HPDE6-E6E7 (cell line): ENCODE measurements at regions not wholly inside any gene's neighbourhood (a gene's known extent, or its start where the extent isn't known, plus 50 kb on each side); places are given as distances from the start of the nearest gene placed in this dataset.
A peak's percentile ranks its signal among the peaks of the same experiment; 100 is the strongest.

Experiments used
- DNase-seq: peaks from one replicate; pipeline ENCODE4 v3.0.0; 2011; ENCODE audit warnings: missing footprints; ENCODE audit errors: extremely low spot score

DNA sequence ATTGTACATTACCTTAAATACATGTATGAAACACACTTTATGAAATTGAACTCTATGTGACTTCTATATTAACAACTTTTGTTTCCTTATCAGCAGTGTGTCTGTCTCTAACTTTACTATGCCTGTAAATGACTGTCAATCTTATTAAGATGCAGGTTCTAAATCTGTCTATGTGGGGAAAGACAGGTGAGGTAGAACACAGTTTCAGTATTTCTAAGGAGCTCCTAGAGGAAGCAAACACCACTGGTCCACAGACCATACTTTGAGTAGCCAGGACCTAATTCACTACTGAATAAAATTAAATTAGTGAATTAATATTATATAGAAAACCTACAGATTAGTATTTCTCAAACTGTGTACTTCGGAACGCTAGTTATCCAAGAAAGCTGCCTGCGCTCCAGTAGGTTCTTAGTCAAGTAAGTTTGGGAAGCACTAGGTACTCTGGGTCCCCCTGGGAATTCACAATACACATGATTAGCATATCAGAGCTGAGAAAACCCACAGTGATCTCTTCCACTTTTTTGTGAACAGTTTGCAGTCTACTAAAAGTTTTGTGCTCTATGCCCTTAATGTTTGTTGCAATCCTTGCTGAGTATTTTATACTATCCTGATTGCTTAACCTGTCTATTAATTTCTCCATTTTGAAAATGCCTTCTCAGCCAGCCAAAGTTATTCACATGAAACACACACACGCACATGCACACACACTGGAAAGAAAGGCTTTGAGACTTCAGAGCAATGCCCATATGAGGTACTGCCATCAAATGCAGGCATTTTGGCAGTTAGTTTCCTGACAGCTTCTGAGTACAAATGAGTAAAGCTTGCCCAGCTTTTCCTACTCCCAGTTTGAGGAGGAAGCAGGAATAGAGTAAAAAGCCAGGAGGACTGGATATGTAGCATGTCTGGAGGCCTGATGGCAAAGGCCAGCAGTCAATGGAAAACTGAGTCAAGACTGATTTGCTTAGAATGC is 133.6 kb upstream of the CPEB2 start:
- no peak for DNase-seq

DNA sequence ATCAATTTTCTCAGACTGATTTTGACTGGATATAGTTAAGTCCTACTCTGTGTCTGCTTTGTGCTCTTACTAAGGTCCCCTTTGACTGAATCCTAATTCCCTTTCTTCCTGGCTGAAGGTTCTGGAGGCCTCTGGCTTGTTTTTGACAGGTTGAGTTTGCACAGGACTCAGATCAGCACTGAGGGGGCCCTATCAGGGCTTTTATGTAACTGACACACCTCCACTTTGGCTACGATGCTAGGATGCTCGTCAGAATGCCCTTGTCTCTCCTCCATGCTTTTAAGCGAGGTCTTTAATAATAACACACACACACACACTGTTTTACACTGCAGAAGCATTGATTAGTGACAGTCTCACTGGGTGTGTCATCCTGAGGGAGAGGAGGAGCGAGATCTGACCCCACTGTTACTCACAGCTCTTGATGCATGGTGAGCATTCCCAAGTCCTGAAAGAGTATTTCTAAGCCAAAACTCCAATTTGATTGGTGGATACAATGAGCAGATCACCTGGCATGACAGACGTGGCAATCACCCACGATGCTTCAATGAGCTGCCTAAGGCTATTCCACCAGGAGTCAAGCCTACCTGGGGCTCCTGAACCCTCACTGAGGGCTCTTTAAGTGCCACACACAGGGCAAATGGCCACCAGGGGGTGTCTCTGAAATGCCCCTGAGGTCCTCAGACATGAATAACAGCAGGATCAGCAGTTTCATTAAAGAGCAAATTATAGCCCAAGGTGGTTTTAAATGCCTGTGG is 130.4 kb upstream of the CPEB2 start:
- DNase-seq: peak; percentile 32

DNA sequence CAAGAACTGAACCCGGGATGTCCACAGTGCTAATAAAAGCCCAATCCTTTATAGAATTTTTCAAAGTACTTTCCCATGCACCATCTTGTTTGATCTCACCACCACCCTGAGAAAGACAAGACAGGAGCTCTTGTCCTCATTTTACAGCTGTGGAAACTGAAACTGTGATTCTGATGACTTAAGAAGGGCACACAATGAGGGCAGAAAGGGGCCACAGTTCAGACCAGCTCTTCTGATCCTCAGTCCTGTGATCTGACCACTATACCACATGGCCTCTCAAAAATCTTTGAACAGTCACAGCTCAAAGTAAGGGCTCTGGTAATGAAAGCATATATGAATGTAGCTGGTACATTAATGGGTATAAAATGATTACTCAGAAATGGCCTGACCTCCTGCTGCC is 127.3 kb upstream of the CPEB2 start:
- DNase-seq: no peak

DNA sequence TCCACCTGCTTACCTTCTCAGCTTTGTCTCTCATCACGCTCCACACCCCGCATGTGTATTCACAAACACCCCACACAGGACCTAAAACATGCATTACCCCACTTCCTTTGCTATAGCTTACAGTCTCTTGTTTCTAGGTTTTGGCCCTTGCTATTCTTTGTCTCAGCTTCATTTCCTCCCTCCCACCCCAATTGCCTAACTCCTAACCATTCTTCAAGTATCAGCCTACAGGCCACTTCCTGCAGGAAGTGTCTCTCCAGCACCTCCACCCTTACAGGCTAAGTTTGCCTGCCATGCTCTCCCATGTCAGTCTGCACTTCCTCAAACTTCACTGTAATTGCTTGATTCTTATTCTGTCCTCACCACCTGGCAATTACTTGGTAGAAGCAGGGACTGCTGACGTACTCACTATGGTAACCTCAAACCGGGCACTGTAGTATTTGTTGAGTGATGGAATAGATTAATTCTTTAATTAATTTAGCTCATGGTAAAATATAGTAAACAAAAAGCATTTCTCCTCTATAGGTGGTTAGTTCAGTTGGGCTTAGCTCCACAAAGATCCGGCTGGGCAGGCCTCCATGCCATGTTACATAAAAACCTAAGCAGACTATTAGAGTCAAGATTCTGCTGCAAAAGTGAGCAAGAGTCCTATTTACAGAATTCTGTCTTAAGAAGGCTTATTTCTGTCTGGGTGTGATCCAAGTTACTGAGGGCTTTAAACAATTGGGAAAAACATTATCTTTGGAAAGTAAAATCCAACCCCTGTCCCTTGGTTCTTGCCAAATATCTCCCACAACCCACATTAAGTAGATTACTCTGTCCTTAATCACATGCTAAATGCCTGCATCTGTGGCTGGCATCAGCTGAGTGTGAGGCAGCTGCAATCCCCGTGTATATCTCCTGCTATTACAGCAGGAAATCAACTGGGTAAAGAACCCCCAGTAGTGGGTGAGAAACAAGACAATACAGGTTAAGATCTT is 124.7 kb upstream of the CPEB2 start:
- DNase-seq: no peak

DNA sequence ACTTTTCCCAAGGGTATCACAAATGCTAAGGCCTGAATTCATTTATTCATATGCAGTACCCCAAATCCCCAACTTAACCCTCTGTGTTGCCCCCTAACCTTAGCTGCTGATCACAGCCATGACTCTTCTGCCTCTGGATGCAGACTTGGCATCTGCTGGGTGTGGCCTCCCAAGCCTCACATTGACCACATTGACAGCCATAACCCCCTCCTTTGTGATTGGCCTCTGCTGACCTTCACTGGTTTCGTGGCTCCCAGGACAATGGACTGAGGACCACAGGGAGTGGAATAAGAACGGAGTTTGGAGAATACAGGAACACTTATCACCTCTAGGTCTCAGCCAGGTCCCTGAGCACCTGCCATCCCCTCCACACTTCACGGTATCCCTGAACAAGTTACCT is 123.6 kb upstream of the CPEB2 start:
- DNase-seq: no peak

DNA sequence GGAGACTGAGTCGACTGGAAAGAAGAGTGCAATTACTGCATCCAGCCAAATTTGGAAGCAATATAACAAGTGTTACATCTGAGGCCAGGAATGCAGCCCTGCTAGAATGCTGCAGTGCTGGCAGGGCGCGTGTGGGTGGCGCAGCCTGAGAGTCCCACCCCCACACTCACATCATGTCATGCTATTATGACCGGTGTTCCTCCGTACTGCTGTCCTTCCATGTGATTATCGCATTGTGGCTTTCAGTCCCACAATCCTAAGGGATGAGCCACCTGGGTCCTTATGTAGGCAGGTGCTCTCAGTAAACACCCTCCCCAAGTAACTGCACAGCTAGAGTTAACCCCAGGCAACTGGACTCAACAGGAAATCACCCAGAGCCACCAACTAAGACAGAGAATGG is 122.6 kb upstream of the CPEB2 start:
- peak; percentile 22 for DNase-seq

DNA sequence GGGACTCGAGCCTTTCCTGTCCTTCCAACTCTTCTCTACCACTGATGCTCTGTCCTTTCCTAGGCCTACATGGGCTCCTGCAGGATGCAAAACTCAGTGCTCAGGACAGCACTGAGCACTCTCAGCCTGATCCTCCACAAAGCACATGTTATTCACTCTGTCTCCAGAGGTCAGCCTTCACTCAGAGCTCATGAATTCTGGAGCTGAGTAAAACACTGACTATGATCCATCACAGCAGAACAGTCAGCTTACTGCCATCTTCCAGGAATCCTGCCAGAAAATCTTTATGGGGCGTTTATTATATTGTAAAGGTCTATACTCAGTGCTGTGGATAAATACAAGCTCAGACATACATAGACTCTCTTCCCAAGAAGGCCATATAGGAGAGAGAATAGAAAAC is 121.5 kb upstream of the CPEB2 start:
- no peak for DNase-seq

DNA sequence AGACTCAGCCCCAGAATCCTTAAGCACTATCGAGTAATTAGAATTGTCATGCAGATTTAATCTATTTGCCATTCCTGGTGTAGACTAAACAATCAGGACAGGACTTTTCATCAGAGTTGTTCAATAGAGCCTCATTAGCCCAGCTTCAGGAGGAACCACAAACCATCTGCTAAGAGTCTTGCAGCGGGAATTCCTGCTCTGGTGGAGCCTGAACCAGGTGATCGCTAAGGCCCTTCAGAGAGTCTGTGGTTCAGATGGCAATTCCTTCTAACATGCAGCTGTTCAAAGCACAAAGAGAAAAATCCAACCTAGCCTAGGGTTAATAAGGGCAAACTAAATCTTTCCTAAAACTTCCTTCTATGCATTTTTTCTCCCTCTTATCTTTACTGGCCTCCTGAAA is 119.1 kb upstream of the CPEB2 start:
- no peak for DNase-seq

DNA sequence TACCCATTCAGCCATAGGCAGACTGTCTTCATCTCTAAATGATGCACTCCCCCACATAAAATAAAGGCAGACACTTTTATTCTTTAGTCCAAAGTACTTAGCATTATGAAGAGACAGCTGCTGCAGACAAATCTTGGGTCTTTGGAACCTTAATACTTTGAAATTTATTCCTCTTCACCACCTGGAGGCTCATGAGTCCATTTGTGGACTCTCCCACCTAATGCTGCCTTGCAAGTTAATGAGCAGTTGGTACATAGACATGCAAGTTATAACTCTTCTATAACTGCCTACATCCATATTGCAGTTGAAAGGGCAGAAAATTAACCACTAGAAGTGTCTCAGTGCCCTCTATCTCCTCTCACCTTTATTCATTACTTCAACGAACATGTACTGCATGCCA is 118.6 kb upstream of the CPEB2 start:
- no peak for DNase-seq

DNA sequence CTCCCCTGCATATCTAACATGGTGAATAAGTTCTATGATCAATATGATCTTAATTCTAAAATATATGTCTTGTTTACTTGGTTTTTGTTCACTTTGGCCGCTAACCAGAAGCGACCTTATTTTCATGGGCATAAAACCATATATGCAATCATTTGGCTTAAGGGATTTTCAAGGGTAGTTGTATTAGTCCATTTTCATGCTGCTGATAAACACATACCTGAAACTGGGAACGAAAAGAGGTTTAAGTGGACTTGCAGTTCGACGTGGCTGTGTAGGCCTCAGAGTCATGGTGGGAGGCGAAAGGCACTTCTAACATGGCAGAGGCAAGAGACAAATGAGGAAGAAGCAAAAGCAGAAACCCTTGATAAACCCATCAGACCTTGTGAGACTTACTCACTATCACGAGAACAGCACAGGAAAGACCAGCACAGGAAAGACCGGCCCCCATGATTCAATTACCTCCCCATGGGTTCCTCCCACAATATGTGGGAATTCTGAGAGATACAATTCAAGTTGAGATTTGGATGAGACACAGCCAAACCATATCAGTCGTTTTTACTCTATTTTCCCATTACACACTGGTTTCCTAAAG is 114.3 kb upstream of the CPEB2 start:
- DNase-seq: no peak

DNA sequence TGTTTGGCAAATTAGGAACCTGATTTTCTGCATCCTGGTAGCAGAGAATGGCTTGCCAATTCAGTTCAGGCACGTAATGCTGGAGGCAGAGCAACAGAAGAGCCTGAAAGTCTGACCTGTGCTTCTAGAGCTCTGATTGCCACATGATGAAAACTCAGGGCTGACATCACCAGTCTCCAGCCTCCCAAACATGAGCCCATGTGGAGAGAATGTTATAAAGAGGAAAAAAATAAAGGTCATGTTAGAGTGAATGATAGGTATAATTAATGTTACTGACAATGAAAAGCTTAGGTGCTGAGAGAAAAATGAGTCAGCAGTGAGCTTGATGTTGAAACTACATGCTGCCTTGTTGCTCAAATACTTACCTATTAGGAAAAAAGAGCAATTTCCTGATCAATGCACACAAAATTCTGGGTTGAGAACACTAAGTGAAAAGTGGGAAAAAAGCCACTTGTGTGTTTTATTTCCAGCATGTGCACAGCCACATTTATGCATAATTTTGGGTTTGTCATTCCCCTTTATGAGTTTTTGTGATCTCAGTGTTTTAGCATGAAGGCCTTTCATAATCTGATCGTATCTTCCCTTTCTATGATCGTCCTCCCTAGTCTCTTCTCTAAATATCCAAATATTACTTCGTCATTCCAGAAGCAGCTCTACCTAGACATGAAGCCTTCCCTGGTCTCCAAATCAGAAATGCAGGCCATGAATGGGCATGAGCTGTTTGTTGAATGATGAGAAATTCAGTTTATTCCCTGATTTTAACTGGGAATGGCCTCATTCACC is 113.3 kb upstream of the CPEB2 start:
- peak; percentile 71 for DNase-seq

DNA sequence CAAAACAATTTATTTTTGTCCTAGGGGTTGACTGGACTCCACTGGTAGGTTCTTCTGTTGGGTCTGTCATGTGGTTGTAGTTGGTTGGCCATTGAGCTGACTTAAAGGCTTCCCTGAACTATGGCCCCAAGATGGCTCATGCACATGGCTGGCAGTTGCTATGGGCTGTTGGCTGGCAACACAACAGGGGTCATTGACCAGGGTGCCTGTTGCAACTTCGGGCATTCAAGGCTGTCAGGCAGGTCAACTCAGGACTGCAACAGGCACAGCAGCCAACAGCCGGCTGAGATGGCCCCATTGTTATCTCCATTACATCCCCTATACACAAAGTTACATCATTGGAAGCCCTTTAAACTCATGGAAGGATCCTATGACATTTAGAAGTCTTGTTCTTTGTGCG is 109.7 kb upstream of the CPEB2 start:
- no peak for DNase-seq

DNA sequence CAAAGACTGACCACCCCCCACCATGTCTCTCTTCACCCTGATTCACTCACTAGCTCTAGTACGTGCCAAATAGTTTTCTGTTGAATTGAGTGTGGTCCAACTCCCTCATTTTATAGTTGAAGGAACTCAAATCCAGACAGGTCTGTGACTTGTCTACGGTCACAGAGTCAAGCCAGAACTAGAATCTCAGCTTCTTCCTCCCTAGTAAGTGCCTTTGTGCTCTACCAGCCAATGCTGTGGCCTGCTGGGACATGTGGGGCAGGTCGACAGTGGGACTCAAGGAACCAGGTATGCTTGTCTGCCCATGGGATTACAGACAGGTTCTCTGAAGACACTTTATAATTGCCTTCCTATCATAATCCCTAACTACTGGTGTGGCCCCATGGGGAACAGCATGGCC is 108.6 kb upstream of the CPEB2 start:
- DNase-seq: no peak

DNA sequence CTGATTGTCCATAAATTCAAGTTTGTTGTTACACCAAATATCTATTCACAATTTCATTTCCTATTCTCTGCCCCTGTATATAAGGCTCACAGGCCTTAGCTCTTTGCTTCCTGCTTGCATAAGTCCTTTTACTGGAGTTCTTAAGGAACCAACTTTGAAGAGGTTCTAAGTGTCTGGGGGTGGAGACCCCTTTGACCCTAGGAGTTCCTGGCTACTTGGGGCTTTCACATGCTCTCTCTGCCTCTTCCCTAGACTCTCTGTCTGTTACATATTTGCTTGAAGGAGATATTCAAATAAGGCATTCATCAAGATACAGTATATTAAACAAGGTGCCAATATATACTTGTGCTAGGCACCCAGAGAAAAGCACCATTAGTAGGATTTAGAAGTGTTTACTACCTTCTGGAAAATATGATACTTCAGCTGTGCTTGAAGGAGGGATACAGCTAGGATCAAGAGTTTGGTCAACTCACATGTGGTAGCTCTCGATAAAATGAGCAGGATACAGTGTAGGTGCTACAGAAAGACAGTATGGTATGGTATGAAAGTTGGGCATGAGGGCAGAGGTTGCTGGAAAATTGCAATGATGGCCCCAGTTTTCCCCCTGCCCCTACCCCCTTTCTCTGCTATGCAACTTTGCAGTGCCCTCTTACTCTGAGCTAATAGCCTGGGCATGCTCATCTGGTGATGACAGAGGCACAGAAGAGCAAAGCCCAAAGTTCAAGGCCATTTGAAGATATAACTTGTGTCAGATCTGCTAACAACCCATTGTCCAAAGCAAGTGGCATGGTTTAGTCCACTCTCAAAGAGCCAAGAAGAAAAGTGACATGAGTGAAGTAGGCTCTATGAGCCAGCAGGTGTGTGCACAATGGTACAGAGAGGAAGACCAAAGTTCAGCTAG is 107.6 kb upstream of the CPEB2 start:
- DNase-seq: no peak

DNA sequence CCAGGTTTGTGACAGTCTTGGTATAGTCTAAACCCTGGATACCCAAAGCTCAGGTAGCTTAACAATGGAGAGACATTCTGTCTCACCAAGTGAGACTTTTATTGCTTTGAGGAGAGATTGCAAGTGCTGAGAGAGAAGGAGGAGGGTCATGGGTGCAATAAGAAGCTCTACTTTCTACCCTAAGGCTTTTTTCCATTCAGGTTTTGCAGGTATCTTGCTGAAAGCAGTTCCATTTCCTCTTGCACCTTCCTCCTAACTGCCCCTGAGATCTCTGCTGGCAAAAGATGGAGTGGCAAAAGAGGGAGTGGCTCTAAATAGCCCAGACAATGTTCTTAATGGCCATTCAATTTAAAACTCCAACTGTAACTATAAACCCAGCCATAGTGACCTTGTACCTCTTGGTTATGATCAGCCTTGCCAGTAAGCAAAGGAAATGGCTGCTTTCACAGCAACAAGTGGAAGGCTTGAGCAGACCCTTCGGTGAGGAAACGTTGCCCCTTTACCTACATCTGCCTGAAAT is 105.6 kb upstream of the CPEB2 start:
- DNase-seq: no peak

DNA sequence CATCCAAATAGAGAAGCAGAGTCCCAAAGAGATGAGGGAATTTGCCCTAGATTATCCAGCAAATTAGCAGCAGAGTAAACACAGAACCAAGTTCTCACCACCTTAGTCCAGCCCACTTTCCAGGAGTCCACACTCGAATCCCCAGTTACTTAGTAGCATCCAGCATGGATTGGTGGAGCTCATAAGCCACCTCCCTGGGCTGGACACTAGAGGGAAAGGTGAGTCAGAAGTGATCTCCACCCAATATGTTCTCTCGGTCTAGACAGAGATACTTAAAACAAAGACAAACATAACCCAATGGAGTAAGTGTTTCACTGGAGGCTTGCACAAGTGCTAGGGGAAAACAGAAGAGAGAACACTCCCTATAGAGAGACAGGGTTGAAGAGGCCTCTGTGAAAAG is 105.1 kb upstream of the CPEB2 start:
- DNase-seq: no peak

DNA sequence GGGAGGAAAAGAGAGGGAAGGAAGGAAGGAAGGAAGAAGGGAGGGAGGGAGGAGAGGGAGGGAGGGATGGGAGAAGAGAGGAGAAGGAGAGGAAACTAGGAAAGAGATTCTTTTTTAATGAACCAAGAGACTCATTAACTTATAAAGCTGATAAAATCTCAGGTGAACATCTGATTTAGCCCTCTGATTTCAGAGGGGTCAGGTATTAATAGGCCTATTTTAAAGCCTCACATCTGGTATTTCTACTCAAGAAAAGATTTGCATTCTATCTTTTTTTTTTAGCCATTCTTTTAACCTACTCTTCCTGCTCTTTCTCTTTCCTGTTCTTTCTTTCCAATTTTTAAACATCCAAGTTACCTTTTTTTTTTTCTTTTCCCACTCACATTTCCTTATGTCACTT is 103.3 kb upstream of the CPEB2 start:
- no peak for DNase-seq

DNA sequence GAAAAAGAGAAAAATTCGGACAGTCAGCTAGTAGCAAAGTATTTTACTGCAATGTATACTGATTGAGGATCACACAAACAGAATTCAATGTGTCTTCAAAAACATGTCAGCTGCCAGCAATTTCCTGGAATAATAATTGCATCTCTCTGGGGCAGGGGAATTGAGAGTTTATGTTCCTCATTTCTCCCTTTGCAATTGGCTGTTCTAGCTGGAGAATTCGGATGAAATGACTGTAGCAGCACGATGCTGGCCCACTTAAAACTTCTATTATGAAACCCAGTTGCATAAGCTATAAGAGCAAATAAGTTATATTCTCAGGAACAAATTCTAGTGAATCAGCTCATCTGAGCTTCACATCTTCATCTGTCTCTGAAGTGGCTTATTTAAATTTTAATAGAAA is 99.9 kb upstream of the CPEB2 start:
- DNase-seq: no peak

DNA sequence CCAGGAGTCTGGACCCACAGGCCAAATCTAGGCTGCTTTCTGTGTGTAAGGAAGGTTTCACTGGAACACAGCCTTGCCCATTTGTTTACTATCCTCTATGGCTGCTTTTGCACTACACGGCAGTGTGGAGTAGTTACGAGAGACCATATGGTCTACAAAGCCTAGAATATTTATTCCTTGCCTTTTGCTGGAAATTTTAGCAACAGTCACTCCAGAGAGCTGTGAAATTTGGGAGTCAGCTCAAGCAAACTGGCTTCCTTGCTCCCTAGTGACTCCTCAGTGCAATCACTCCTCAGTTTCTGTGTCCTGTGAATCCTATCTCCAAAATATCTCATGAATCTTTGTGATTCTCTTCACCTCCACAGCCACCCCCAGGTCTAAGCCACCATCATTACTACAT is 99.0 kb upstream of the CPEB2 start:
- no peak for DNase-seq
